K562 (cell line): ENCODE measurements at regions not wholly inside any gene's neighbourhood (a gene's known extent, or its start where the extent isn't known, plus 50 kb on each side); places are given as distances from the start of the nearest gene placed in this dataset.

Experiments
- ATAC-seq: fragments of 200-7000 bp; cut with Tn5 transposase; 3 replicates; pipeline ENCODE4 v1.9.1; 2020; ENCODE audit warnings: moderate library complexity
- BruUV-seq: library from RNA; stranded (reverse); fragments of 400-500 nt; replicated peaks from 2 replicates; lab custom pipeline; 2021; lab: Mats Ljungman, UMichigan
- CTCF ChIA-PET: fragments of 300-600 bp; formaldehyde crosslinking; extraction: SDS; loops from one replicate; lab custom pipeline; 2021; ENCODE audit warnings: low intra/inter-chr PET ratio; lab: Yijun Ruan, JAX
- POLR2A ChIA-PET: fragments of 300-600, 350-650 bp; sonication (Branson Sonifier 250); formaldehyde crosslinking; extraction: SDS; loops from one replicate; lab custom pipeline; 2021; ENCODE audit warnings: antibody characterized with exemption, inconsistent platforms; lab: Yijun Ruan, JAX
- DNase-seq, 4 experiments: peaks; one replicate each; pipeline versions ENCODE4 v3.0.0 to v3.0.0-alpha.2; 2011 to 2018; ENCODE audit warnings: low spot score in 3 of 4, mixed read lengths in 3 of 4; ENCODE audit errors: extremely low read depth in 1 of 4
- FAIRE-seq: peaks from 2 replicates; lab custom pipeline; 2011; peaks lifted over from hg19 to GRCh38; lab: Jason Lieb, UNC
- H2AFZ ChIP-seq: 2 replicates; pipeline ENCODE4 v1.6.0; 2011; ENCODE audit warnings: low read depth, low read length, control low read depth, inconsistent platforms
- H3K27ac ChIP-seq: fragments of 200-600 bp; 3 replicates; pipeline ENCODE4 v1.8.0; 2011; ENCODE audit warnings: low read depth, mild to moderate bottlenecking, control low read depth, inconsistent platforms, low read length, moderate library complexity, mixed read lengths; ENCODE audit errors: extremely low read depth
- H3K27me3 ChIP-seq, 2 experiments: fragments of 300-600 bp in 1 of 2; 2 replicates in 1 of 2; 3 replicates in 1 of 2; pipeline versions ENCODE4 v1.6.0 to v1.8.0; 2011; ENCODE audit warnings: inconsistent platforms in 2 of 2, low read length in 2 of 2, mild to moderate bottlenecking in 1 of 2, mixed read lengths in 1 of 2, moderate library complexity in 1 of 2; ENCODE audit not compliant: control insufficient read depth in 2 of 2, insufficient read depth in 2 of 2
- H3K36me3 ChIP-seq: fragments of 300-600 bp; 3 replicates; pipeline ENCODE4 v1.8.0; 2011; ENCODE audit warnings: mild to moderate bottlenecking, low read length, inconsistent platforms; ENCODE audit not compliant: control insufficient read depth, insufficient read depth
- H3K4me1 ChIP-seq, 2 experiments: fragments of 200-600 bp in 1 of 2; replicated peaks in 1 of 2; 2 replicates in 1 of 2; 3 replicates in 1 of 2; pipeline versions ENCODE4 v1.5.1 to v1.8.0; 2011; ENCODE audit warnings: inconsistent platforms in 2 of 2, low read length in 2 of 2, mild to moderate bottlenecking in 1 of 2, mixed read lengths in 1 of 2, moderate library complexity in 1 of 2; ENCODE audit not compliant: control insufficient read depth in 2 of 2, insufficient read depth in 2 of 2
- H3K4me2 ChIP-seq: 2 replicates; pipeline ENCODE4 v1.6.1; 2011; ENCODE audit warnings: low read length, control low read depth, inconsistent platforms, mixed read lengths; ENCODE audit not compliant: insufficient read depth
- H3K4me3 ChIP-seq: fragments of 200-600 bp; sonication (generic), shearing (Covaris generic); 2 replicates; pipeline ENCODE4 v1.5.1; 2016; ENCODE audit warnings: control low read depth, inconsistent platforms
- H3K79me2 ChIP-seq: fragments of 200-600 bp; 3 replicates; pipeline ENCODE4 v1.8.0; 2011; ENCODE audit warnings: low read length, inconsistent platforms; ENCODE audit not compliant: control insufficient read depth, insufficient read depth
- H3K9ac ChIP-seq, 2 experiments: 2 replicates each; pipeline versions ENCODE4 v1.6.0 to v1.6.1; 2011; ENCODE audit warnings: low read depth in 2 of 2, low read length in 2 of 2, control low read depth in 1 of 2, inconsistent platforms in 1 of 2, mild to moderate bottlenecking in 1 of 2, mixed read lengths in 1 of 2; ENCODE audit not compliant: insufficient read depth in 1 of 2
- H3K9me1 ChIP-seq: one replicate; pipeline ENCODE4 v1.6.0; 2011; ENCODE audit warnings: inconsistent platforms, mild to moderate bottlenecking, low read length, moderate library complexity; ENCODE audit not compliant: control insufficient read depth, insufficient read depth
- H3K9me3 ChIP-seq: replicated peaks from 2 replicates; pipeline ENCODE4 v1.5.1; 2011; ENCODE audit warnings: low read depth, low read length, inconsistent platforms; ENCODE audit not compliant: control insufficient read depth, insufficient read depth
- H4K20me1 ChIP-seq: replicated peaks from 2 replicates; pipeline ENCODE4 v1.6.1; 2011; ENCODE audit warnings: low read length, inconsistent platforms, mixed read lengths; ENCODE audit not compliant: control insufficient read depth, insufficient read depth
- FOSL1 ChIP-seq: fragments of 200-800 bp; sonication (Bioruptor generic); conservative IDR thresholded peaks from 2 replicates; pipeline ENCODE4 v1.6.1; 2016; ENCODE audit warnings: missing genetic modification characterization, missing compliant biosample characterization
- KDM1A ChIP-seq, 2 experiments: fragments of 450-650 bp; IDR thresholded peaks; 2 replicates each; pipeline ENCODE4 v1.6.1; 2016; ENCODE audit warnings: mild to moderate bottlenecking in 2 of 2
- KLF6 ChIP-seq: fragments of 250-450 bp; sonication (Bioruptor Pico); IDR thresholded peaks from 2 replicates; pipeline ENCODE4 v1.4.0; 2020; ENCODE audit warnings: mild to moderate bottlenecking, moderate library complexity, borderline replicate concordance
- ZNF140 ChIP-seq: fragments of 250-450 bp; sonication (Bioruptor Pico); IDR thresholded peaks from 2 replicates; pipeline ENCODE4 v1.8.0; 2021; ENCODE audit warnings: moderate library complexity, mild to moderate bottlenecking, inconsistent platforms
- WGBS: fragments of 100-300 bp; shearing (Covaris generic); methylation state at CpG from one replicate; pipeline ENCODE4 v1.1.6; 2016; ENCODE audit warnings: low coverage, mixed read lengths; ENCODE audit not compliant: insufficient coverage; ENCODE audit errors: missing lambda C conversion rate; 5-methylcytosine and 5-hydroxymethylcytosine counted together
- in situ Hi-C: fragments of 300-500 bp; cut with MboI; formaldehyde crosslinking; loops from 4 replicates; pipeline ENCODE4 v1.15.0; 2018; ENCODE audit warnings: inconsistent platforms, mixed read lengths
- intact Hi-C: fragments of 100-400 bp; cut with micrococcal nuclease; formaldehyde crosslinking; loops from 2 replicates; pipeline ENCODE4 v1.14.2; 2022
- TF ChIP-seq, protein P1 (sequence below): fragments of 450-650 bp; IDR thresholded peaks from 2 replicates; pipeline ENCODE4 v1.6.1; 2016

DNA sequence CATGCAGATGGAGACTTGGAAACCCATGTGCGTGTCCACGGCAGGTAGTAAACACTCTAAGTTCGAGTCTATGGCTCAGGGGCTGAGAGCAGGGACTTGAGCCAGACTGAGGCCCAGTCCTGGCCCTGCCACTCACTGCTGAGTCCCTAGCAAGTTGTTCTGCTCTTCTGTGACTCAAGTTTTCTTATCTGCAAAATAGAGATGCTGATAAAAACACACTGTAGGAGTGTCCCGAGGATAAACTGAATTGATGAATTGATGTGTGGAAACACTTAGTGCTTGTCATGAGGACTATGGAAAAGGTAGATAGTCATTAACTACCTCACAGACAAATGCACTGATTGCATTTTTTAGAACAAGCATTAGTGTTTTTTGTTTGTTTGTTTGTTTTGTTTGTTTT, 73.2 kb downstream of the BOLA3 start:
- intact Hi-C loops (no loop called here), in situ Hi-C loops (no loop called here)
- no peaks in the 10 kb centered on the region for H3K27me3 ChIP-seq
- DNase-seq = no peak
- H3K4me1 ChIP-seq = peaks cover 8 to 33% of the 10 kb centered on the region in 2 experiments
- H3K4me3 ChIP-seq = no peak overlapping the region
- H3K4me2 ChIP-seq = no peak overlapping the region
- no peak for ATAC-seq
- no peak overlapping the region for H3K9ac ChIP-seq
- CTCF ChIA-PET = no interaction called here
- no peak overlapping the region for H2AFZ ChIP-seq
- no peaks in the 10 kb centered on the region for H3K9me3 ChIP-seq
- POLR2A ChIA-PET = interaction anchor here (0.7 kb wide), 1 partner anchor 45 kb away, joined by 3 read pairs; no protein-coding TSS in a partner anchor
- WGBS = 57% methylated on average over 4 of the region's 4 CpGs
- H3K9me1 ChIP-seq = no peaks in the 10 kb centered on the region
- no TSS peak for BruUV-seq
- peaks cover 21% of the 10 kb centered on the region for H3K79me2 ChIP-seq
- H4K20me1 ChIP-seq = no peaks in the 10 kb centered on the region
- TF ChIP-seq, protein P1, sequence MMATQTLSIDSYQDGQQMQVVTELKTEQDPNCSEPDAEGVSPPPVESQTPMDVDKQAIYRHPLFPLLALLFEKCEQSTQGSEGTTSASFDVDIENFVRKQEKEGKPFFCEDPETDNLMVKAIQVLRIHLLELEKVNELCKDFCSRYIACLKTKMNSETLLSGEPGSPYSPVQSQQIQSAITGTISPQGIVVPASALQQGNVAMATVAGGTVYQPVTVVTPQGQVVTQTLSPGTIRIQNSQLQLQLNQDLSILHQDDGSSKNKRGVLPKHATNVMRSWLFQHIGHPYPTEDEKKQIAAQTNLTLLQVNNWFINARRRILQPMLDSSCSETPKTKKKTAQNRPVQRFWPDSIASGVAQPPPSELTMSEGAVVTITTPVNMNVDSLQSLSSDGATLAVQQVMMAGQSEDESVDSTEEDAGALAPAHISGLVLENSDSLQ = peak; percentile 44
- TF ChIP-seq ZNF140 (CRISPR knock-in tag) (no peak), KDM1A (IDR thresholded peaks at IDR 0.05) (peak in 1 of 2 experiments; percentile 11; a peak in 1 of 4 replicates), FOSL1 (tag) (peak; percentile 40; the same call in 1 of the 2 replicates), KLF6 (CRISPR knock-in tag) (no peak)
- H3K27ac ChIP-seq = no peak overlapping the region
- H3K36me3 ChIP-seq = peaks cover 20% of the 10 kb centered on the region; the same call in 2 of the 3 replicates
- no peak for FAIRE-seq
